GM23248 (cell line): ENCODE measurements at regions not wholly inside any gene's neighbourhood (a gene's known extent, or its start where the extent isn't known, plus 50 kb on each side); places are given as distances from the start of the nearest gene placed in this dataset.
A peak's percentile ranks its signal among the peaks of the same experiment; 100 is the strongest.
"Not testable (repeated sequence)": the region's sequence is repeated elsewhere in the genome, so short reads cannot be mapped to it uniquely, and the experiment has no call there.

Source experiments
- DNase-seq: peaks from one replicate; pipeline ENCODE4 v3.0.0-alpha.2; 2015
- H2AFZ ChIP-seq: fragments of 200-600 bp; sonication (generic); 2 replicates; pipeline ENCODE4 v1.6.1; 2016; ENCODE audit warnings: antibody characterized with exemption
- H3F3A ChIP-seq: fragments of 200-600 bp; sonication (generic); 2 replicates; pipeline ENCODE4 v1.6.1; 2016; ENCODE audit warnings: mild to moderate bottlenecking, antibody characterized with exemption, mixed run types; ENCODE audit not compliant: insufficient read depth
- H3K27ac ChIP-seq: fragments of 200-600 bp; sonication (generic); 2 replicates; pipeline ENCODE4 v1.5.1; 2016; ENCODE audit warnings: mild to moderate bottlenecking
- H3K27me3 ChIP-seq: fragments of 200-600 bp; sonication (generic); replicated peaks from 2 replicates; pipeline ENCODE4 v1.6.1; 2016; ENCODE audit warnings: mild to moderate bottlenecking; ENCODE audit not compliant: insufficient read depth
- H3K36me3 ChIP-seq: fragments of 200-600 bp; sonication (generic); 2 replicates; pipeline ENCODE4 v1.6.1; 2016; ENCODE audit warnings: low read depth, mild to moderate bottlenecking
- H3K4me1 ChIP-seq: fragments of 200-600 bp; sonication (generic); 2 replicates; pipeline ENCODE4 v1.6.1; 2016; ENCODE audit warnings: mild to moderate bottlenecking; ENCODE audit not compliant: insufficient read depth
- H3K4me2 ChIP-seq: fragments of 200-600 bp; sonication (generic); one replicate; pipeline ENCODE4 v1.6.1; 2016; ENCODE audit warnings: mild to moderate bottlenecking; ENCODE audit not compliant: unreplicated experiment
- H3K4me3 ChIP-seq: fragments of 200-600 bp; sonication (generic); 2 replicates; pipeline ENCODE4 v1.5.1; 2016; ENCODE audit warnings: mild to moderate bottlenecking
- H3K79me2 ChIP-seq: fragments of 200-600 bp; sonication (generic); 2 replicates; pipeline ENCODE4 v1.6.1; 2016; ENCODE audit warnings: mild to moderate bottlenecking; ENCODE audit not compliant: insufficient read depth
- H3K9ac ChIP-seq: fragments of 200-600 bp; sonication (generic); 2 replicates; pipeline ENCODE4 v1.6.1; 2016; ENCODE audit warnings: mild to moderate bottlenecking
- H3K9me2 ChIP-seq: fragments of 200-600 bp; sonication (generic); 2 replicates; pipeline ENCODE4 v1.6.1; 2016; ENCODE audit warnings: mixed run types, mild to moderate bottlenecking, moderate library complexity; ENCODE audit not compliant: insufficient read depth
- H3K9me3 ChIP-seq: fragments of 200-600 bp; sonication (generic); one replicate; pipeline ENCODE4 v1.6.1; 2017; ENCODE audit warnings: low read depth
- H4K20me1 ChIP-seq: fragments of 200-600 bp; sonication (generic); 2 replicates; pipeline ENCODE4 v1.6.0; 2016; ENCODE audit not compliant: insufficient read depth
- EZH2 ChIP-seq: fragments of 200-600 bp; sonication (generic); IDR thresholded peaks from 2 replicates; pipeline ENCODE4 v1.6.1; 2018; ENCODE audit warnings: antibody characterized with exemption, mild to moderate bottlenecking; ENCODE audit not compliant: insufficient read depth, poor library complexity, severe bottlenecking
- EZH2phosphoT487 ChIP-seq: fragments of 200-600 bp; sonication (generic); IDR thresholded peaks from 2 replicates; pipeline ENCODE4 v1.6.1; 2018; ENCODE audit warnings: antibody characterized with exemption, moderate library complexity, mild to moderate bottlenecking, low read depth; ENCODE audit not compliant: insufficient read depth
- WGBS, 2 experiments: methylation state at CpG; one replicate each; pipeline ENCODE4 v1.1.6; 2015 to 2017; ENCODE audit warnings: low lambda C conversion rate in 2 of 2, low coverage in 1 of 2; ENCODE audit errors: missing lambda C conversion rate in 2 of 2; 5-methylcytosine and 5-hydroxymethylcytosine counted together
- in situ Hi-C: fragments of 300-500 bp; cut with MboI; formaldehyde crosslinking; loops from 2 replicates; pipeline ENCODE4 v1.15.0; 2020

GRCh38 chr19:34094960-34095359, 77.3 kb upstream of the LSM14A start:
- no peaks in the 10 kb centered on the region for H3K9me2 ChIP-seq
- 51 to 61% methylated on average over 3 of the region's 3 CpGs for WGBS, 2 experiments
- peaks cover 14% of the 10 kb centered on the region for H3K27me3 ChIP-seq
- no peaks in the 10 kb centered on the region for H4K20me1 ChIP-seq
- no peak overlapping the region for H3K4me2 ChIP-seq
- no peak for DNase-seq
- H3K9ac ChIP-seq: no peak overlapping the region
- H2AFZ ChIP-seq: no peak overlapping the region
- no peak overlapping the region for H3K27ac ChIP-seq
- H3K79me2 ChIP-seq: no peaks in the 10 kb centered on the region
- no peak for TF ChIP-seq EZH2phosphoT487
- no peak for TF ChIP-seq EZH2
- H3K4me1 ChIP-seq: no peaks in the 10 kb centered on the region
- in situ Hi-C loops: loop anchor here (10.0 kb wide), 1 partner anchor 320 kb away; no protein-coding TSS in a partner anchor
- no peaks in the 10 kb centered on the region for H3K36me3 ChIP-seq
- no peaks in the 10 kb centered on the region for H3K9me3 ChIP-seq
- H3F3A ChIP-seq: no peaks in the 10 kb centered on the region
- H3K4me3 ChIP-seq: no peak overlapping the region

DNA sequence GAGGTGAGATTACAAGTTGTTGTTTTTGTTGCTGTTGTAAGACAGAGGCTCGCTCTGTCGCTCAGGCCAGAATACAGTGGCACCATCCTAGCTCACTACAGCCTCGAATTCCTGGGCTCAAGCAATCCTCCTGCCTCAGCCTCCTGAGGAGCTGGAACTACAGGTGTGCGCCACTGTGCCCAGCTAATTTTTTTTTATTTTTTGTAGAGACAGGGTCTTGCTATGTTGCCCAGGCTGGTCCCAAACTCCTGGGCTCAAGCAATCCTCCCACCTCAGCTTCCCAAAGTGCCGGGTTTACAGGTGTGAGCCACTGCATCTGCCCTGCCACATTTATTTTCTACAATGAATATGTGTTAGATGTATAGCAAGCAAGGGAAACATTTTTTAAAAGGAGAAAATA, 76.9 kb upstream of the LSM14A start:
- H3K4me1 ChIP-seq, H3K4me2 ChIP-seq, DNase-seq, H4K20me1 ChIP-seq, H3F3A ChIP-seq, H3K36me3 ChIP-seq, H3K9me3 ChIP-seq, H3K4me3 ChIP-seq, H2AFZ ChIP-seq, H3K9ac ChIP-seq, H3K9me2 ChIP-seq, H3K27ac ChIP-seq, H3K79me2 ChIP-seq: not testable (repeated sequence)
- in situ Hi-C loops: loop anchor here (10.0 kb wide), 1 partner anchor 321 kb away; no protein-coding TSS in a partner anchor
- peaks cover 14% of the 10 kb centered on the region for H3K27me3 ChIP-seq
- WGBS, 2 experiments: 63 to 70% methylated on average over 5 of the region's 5 CpGs

DNA sequence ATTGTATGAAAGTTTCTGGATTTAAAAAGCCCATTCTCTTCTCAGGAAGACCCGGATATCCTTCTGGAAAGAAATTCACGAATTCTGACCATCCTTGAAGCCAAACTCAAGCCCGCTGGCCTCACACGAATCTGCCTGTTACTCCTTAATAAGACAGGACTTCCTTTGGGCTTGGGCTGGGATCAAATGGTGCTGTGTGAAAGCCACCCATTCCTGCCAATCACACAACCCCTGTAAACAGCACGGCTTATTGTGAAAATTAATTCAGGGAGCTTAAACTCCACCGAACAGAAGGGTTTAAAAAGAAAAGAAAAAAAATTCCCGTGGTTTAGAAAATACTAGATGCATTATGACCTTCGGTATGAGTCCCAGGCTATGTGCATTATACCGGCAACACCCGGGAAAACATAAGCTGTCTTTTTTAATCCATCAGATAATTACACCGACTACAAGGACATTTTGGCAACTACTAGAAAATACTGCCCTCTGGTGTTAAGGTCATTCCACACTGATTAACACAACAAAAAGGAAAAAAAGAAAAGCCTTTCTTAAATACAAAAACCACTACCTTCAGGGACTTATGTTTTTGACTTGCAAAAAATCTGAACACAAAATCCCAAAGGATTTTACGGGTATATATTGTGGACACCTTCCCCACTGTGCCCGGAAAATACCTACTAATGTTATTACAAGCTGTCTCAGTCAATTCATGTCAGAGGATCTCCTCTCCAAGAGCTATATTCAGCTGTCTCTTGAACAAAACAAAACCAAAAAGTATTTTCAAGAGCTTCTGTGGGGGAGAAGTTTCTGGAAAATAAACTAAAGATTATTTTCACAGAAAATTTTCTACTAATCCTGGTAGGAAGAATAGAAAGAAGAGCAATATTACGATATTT, 76.0 kb upstream of the LSM14A start:
- in situ Hi-C loops: loop anchor here (10.0 kb wide), 1 partner anchor 321 kb away; no protein-coding TSS in a partner anchor
- Histone ChIP-seq H3K36me3 (no peaks in the 10 kb centered on the region), H3F3A (no peaks in the 10 kb centered on the region), H3K9me3 (no peaks in the 10 kb centered on the region), H4K20me1 (no peaks in the 10 kb centered on the region), H2AFZ (0 out of 2 replicates have a peak overlapping the region, but pooled peaks have one; percentile 3), H3K9me2 (no peaks in the 10 kb centered on the region), H3K4me2 (peak overlapping the region; percentile 63), H3K4me3 (no peak overlapping the region), H3K4me1 (no peaks in the 10 kb centered on the region), H3K27ac (no peak overlapping the region), H3K79me2 (no peaks in the 10 kb centered on the region), H3K27me3 (peaks cover 14% of the 10 kb centered on the region), H3K9ac (no peak overlapping the region)
- TF ChIP-seq EZH2phosphoT487 (no peak), EZH2 (no peak)
- WGBS, 2 experiments: 14 to 18% methylated on average over 14 of the region's 14 CpGs
- DNase-seq: peak; percentile 65

DNA sequence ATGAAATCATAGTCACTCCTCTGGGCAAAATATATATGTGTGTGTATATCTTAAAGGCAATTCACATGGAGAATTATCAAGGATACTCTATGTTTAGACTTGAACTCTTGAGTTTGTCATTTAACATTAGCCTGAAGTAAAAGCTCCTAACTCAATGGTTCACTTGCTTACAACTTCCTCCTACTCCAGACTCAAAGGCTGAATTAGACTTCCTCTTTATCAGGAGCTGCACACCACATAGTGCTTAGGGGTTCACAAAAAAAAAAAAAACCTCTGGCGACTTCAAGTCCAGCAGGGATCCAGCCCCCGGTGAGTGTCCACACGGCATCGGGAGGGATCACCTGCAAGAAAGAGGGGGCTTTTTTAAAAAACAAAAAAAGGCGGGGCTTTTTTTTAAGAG, 68.2 kb upstream of the LSM14A start:
- 56 to 63% methylated on average over 5 of the region's 5 CpGs for WGBS, 2 experiments
- no peak for DNase-seq
- in situ Hi-C loops: no loop called here

More for the DNA sequence above, 68.2 kb upstream of the LSM14A start:
- no peaks in the 10 kb centered on the region for H4K20me1 ChIP-seq
- no peaks in the 10 kb centered on the region for H3K79me2 ChIP-seq
- peaks cover 4% of the 10 kb centered on the region for H3K27me3 ChIP-seq
- no peaks in the 10 kb centered on the region for H3K9me2 ChIP-seq
- no peak overlapping the region for H3K27ac ChIP-seq
- H3K4me3 ChIP-seq: no peak overlapping the region
- TF ChIP-seq EZH2 (no peak), EZH2phosphoT487 (no peak)
- H3K36me3 ChIP-seq: no peaks in the 10 kb centered on the region
- no peak overlapping the region for H3K9ac ChIP-seq
- H2AFZ ChIP-seq: no peak overlapping the region
- H3K4me2 ChIP-seq: no peak overlapping the region
- no peaks in the 10 kb centered on the region for H3K9me3 ChIP-seq
- H3F3A ChIP-seq: no peaks in the 10 kb centered on the region
- no peaks in the 10 kb centered on the region for H3K4me1 ChIP-seq
